Large intestine (tissue), 3 donors: ENCODE measurements at regions not wholly inside any gene's neighbourhood (a gene's known extent, or its start where the extent isn't known, plus 50 kb on each side); places are given as distances from the start of the nearest gene placed in this dataset.

Experiments
- DNase-seq, 2 donors: peaks; one replicate each; pipeline versions ENCODE4 v3.0.0 to v3.0.0-alpha.2; 2013
- H3K27ac ChIP-seq: one replicate; pipeline ENCODE4 v1.5.1; 2013; ENCODE audit warnings: low read length
- H3K27me3 ChIP-seq: 2 replicates; pipeline ENCODE4 v1.6.1; 2013; ENCODE audit warnings: low read length; ENCODE audit not compliant: control insufficient read depth, insufficient read depth
- H3K36me3 ChIP-seq: 2 replicates; pipeline ENCODE4 v1.6.1; 2013; ENCODE audit warnings: low read length; ENCODE audit not compliant: control insufficient read depth, insufficient read depth
- H3K4me1 ChIP-seq: one replicate; pipeline ENCODE4 v1.6.1; 2013; ENCODE audit warnings: low read length; ENCODE audit not compliant: control insufficient read depth, insufficient read depth
- H3K4me3 ChIP-seq: one replicate; pipeline ENCODE4 v1.5.1; 2013; ENCODE audit warnings: low read length
- H3K9me3 ChIP-seq: one replicate; pipeline ENCODE4 v1.6.1; 2013; ENCODE audit warnings: mild to moderate bottlenecking, low read depth, low read length, moderate library complexity; ENCODE audit not compliant: control insufficient read depth
- WGBS: methylation state at CpG from one replicate; pipeline ENCODE4 v1.1.5; 2013; ENCODE audit warnings: low lambda C conversion rate; ENCODE audit not compliant: insufficient coverage; 5-methylcytosine and 5-hydroxymethylcytosine counted together

DNA sequence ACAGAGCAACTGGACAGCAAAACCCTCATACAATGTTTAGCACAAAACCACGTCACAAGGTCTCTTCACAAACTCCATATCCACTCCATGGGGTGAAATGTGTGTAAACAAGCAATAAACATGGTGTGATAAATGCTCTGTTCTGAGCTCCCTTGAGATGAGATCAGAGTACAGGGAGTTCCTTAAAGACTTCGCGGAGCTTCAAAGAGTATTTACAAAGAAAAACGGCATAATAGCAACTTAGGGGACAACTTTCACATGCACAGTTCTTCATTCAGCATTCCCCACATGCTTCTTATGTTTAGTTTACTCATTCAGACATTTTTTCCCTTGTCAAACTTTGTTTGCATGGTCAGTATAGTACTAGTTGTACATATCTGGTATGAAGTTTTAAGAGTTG lies 52.5 kb upstream of the SUCLG2 start:
- Histone ChIP-seq H3K27me3 (no peaks in the 10 kb centered on the region), H3K4me1 (no peaks in the 10 kb centered on the region), H3K36me3 (no peaks in the 10 kb centered on the region), H3K9me3 (no peaks in the 10 kb centered on the region), H3K27ac (peak overlapping the region; percentile 40), H3K4me3 (no peak overlapping the region)
- peak; percentile 26 to 63 for DNase-seq
- WGBS = no CpG with 5 or more reads among the region's 4 CpGs

DNA sequence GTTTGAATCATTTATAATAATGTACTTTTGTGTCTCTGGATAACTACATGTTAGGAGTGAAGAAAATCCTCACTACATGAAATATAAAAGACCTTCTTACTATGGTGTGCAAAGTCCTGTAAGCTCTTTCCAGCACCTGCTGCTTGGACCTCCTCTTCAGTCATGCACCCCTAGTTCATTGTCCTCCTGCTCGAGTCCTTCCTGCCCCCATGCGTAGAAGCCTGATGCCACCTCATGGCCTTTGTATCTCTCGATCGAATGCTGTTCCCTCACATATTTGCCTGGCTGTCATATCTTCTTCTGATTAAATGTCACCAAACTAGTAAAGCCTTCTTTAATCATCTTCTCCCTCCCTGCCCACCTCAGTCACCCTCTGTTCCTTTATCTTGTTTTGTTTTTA lies 49.9 kb upstream of the SUCLG2 start:
- Histone ChIP-seq H3K27ac (no peak overlapping the region), H3K9me3 (no peaks in the 10 kb centered on the region), H3K27me3 (no peaks in the 10 kb centered on the region), H3K4me1 (peaks cover 8% of the 10 kb centered on the region), H3K4me3 (no peak overlapping the region), H3K36me3 (no peaks in the 10 kb centered on the region)
- WGBS = 57% methylated on average over 1 of the region's 4 CpGs
- DNase-seq = peak; percentile 19 to 57
